Bone marrow (tissue), 2 donors: ENCODE measurements at regions not wholly inside any gene's neighbourhood (a gene's known extent, or its start where the extent isn't known, plus 50 kb on each side); places are given as distances from the start of the nearest gene placed in this dataset.

Experiments used
- DNase-seq, 2 donors: peaks; one replicate each; lab custom pipeline; 2025; lab: John Stamatoyannopoulos, UW

DNA sequence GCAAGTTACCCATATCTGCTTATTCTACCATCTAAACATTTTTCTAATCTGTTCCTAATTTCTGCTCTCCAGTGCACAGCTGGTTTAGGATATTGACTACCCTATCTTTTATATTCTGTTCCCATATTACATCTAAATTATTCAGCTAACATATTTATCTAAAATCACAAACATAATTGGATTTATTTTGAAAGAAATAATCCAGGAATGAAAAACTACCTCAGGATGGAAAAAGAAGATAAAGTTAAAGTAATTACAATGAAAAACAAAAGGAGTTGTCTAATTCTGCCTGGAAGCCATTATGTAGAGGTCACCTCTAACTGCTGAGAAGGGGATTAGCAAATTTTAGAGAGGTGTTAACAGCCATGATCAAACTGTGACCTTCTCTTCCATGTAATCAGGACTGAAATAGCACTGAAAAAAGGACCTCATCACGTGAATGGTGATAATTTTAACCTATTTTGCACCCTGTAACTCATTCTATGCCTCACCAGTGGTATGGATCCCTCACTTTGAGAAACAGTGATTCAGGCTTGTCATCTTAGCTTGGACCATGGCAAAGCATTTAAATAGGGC lies 653.3 kb downstream of the CDH11 start:
- no peak for DNase-seq

DNA sequence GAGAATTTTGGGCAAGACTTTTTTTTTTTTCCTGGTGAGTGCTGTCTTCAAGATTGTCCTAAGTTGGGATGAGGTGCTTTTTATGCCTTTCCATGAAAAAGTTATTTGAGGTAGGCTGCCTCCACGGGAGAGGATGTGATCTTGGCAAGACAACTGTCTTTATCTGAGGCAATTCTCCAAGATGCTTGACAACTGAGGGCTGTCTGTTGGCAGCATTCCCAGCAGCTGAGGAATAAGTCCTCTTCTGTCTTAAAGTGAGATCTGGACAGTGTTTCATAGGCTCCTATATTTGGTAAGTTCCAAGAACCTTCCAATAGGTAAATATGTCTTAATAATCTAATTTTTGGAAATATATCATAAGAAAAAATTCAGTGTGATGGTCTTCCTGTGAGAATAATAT lies 662.0 kb downstream of the CDH11 start:
- no peak for DNase-seq

DNA sequence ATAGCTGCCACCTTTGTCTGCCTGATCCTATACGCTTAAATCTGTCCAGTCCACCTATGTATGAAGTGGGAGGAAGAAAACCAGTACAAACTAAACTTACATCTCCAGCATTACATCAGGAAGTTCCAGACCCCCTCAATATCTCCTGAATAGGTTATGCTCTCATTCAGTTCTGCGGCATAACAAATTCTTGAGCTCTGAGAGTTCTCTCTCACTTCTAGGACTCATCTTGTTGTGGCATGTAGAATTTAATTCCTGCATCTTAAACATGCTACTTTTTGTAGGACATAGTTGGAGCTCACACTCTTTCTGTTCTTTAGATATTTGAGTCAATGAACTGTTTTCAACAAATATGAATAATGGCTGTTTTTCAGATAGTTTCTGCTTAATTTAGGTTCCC lies 662.5 kb downstream of the CDH11 start:
- DNase-seq: no peak

DNA sequence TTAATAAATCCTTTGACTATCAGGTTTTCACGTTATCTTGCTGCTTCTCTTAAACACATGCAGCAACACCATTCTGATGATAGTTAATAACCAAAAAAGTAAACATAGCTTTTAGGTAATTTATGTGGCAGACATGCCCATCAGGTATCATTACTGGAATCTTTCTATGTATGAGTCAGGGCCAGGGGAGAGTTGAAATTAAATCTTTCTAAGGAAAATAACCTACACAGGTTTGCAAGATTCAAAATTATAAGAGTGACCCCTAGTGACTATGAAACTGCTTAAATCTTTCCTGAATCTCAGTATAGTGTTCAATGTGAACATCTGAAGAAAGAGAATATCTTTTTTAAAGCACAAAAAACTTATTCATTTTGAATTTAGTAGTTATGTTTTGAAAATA lies 666.6 kb downstream of the CDH11 start:
- DNase-seq: no peak

DNA sequence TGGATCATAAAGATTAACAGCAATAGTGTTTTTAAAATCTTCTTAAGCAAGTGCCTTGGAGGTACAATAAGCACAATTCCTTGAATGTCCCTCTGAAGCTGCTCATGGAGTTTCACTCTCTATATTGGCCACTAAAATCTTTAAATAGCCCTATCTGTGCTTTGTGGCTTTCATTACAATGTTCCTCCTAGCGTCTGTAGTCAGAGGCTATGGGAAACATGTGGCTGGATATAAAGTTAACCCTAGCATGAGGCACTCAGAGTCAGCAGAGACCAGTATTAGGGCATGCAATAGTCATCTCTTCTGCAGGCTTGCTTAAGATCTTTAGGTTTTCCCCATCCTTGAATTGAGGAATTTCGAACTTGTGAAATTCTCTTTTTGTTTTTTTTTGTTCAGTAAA lies 668.2 kb downstream of the CDH11 start:
- no peak for DNase-seq

DNA sequence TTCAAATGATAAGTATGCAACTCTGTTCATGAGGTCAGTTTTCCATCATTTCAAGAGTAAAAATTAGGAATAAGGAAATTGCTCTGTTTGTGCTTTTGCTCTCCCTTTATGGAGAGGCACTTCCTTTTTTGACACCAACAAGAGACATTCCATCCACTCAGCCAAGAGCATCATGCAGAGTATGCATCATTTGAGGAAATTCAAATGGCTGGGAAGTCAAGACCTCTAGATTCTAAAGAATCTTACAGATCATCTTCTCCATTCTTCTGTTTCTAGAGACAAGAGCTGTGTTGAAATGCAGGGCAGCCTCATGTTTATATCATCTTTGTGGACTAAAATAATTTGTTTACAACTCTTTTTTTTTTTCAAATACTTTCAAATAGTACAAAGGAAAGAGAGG lies 669.4 kb downstream of the CDH11 start:
- DNase-seq: no peak

DNA sequence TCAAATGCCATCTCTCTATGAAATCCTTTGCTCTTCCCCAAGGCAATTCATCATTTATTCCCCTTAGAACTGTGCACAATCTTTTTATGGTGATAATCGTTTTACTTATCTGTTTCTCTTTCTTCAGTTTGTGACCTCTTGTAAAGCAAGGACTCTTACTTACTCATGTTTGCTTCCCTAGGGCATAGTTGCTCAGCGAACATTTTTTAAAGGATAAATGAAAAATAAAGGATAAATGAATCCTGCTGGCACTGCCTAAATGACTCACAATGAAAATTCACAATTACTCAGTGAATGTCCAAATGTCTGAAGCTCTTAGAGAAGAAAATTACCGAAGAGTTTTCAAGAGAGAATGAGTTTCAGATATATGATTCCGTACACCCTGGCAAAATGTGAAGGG lies 671.7 kb downstream of the CDH11 start:
- DNase-seq: no peak

DNA sequence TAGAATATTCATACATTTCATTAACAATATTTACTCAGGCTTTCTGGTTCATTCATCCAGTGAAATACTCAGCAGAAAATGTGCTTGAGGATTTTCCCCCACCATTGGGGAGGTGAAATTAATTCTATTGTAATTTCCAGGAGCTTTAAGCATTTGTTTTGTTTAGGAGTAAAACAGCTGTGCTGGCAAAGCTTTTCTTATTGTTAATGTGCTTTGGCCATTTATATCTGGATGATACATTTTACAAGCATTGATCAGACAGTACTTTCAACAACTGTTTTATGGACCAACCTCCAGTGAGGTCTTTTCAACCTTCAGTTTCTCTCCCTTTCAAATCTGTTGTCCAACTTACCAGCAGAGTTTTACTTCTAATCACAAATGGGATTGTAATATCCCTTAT lies 672.4 kb downstream of the CDH11 start:
- no peak for DNase-seq

DNA sequence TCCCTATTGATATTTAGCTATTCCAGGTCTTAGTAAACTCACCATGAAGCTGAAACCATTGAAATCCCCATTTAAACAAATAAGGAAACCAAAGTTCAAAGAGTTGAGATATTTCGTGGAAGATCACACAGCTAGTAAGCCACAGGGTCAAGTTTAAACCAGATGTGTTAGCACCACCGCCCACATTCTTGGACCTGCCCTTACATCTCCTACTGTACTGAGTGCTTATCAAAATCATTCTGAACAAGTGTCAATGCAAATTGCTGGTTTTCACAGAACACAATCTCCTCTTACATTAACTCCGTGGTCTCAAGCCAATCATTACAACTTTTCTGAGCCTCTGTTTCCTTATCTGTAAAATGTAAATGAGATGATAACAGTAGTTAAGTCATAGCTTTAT lies 676.2 kb downstream of the CDH11 start:
- no peak for DNase-seq

DNA sequence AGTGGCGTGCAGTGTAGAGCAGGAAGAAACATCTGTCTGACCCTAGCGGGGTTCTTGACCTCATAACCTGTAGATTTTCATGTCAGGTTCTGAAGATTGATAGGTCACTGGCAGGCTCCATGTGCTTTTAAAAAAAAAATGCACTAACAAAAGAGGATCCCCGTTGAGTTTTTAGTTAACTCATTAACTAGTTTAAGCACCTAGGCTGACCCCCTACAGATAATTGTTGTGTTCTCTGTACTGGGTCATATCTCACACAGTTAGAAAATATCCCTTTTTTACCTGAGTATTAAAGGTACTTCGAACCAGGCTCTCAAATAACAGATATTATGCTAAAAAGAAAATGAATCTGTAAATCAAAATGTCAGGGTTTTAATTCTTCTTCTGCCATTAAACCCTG lies 676.6 kb downstream of the CDH11 start:
- no peak for DNase-seq

DNA sequence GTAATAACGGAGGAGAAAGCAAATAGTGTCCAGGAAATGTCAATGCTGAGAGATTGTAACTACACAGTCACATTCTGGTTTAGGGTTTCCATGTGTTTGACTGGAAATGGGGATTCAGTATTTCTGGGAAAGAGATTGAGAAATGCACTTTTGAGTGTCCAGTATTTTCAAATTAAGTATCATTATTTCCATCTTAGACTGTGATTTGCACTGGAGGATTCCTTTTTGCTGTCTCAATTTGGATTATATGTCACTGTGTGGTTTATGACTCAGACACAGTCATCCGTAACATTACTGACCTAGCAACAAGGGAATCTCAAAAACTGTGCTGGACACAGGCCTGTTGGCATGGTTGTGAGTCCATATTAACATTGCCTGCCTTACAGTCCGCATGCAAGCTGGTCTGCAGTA lies 681.4 kb downstream of the CDH11 start:
- DNase-seq: no peak

DNA sequence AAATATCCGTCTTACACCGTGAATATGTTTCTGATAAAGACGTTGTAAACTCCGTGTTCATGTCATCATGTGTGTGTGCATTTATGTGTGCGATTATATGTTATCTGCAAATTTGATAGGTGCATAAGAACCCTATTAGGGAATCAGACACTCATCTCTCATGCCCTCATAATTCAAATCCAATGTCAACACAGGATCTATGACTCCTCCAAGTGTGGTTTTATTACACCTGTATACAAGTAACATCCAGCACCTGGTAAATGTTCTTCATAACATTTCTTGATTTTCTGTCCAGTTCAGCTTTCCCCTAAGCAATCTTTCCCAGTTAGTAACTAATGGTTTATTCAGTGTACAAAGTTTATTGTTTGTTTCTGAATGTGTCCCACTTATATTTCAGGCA lies 681.9 kb downstream of the CDH11 start:
- no peak for DNase-seq

DNA sequence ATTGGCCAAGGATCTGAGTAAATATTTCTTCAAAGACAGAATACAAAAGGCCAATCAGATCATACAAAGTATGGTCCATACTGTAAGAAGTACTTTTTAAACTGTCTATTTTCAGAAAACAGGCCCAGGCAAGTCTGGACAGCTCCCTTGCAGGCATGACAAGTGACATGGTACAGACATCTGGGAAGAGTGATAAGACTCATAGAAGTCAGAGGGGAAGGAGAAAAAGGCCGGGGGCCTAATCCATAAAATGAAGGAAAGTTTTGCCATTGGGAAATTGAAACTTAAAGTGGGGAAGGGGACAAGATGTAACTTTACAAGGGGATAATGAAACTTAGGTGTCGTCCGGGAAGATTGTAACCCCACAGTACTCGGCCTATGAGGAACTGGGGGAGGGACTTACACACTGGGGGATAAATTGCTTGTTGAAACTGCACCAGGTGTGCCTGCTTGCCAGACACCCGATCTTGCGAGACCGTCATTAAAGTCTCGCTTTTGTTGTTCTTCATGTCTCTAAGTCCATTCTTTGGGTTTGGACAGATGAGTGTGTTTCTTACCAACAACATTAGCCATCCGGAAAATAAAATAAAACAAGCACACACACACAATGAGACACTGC lies 684.0 kb downstream of the CDH11 start:
- DNase-seq: no peak

DNA sequence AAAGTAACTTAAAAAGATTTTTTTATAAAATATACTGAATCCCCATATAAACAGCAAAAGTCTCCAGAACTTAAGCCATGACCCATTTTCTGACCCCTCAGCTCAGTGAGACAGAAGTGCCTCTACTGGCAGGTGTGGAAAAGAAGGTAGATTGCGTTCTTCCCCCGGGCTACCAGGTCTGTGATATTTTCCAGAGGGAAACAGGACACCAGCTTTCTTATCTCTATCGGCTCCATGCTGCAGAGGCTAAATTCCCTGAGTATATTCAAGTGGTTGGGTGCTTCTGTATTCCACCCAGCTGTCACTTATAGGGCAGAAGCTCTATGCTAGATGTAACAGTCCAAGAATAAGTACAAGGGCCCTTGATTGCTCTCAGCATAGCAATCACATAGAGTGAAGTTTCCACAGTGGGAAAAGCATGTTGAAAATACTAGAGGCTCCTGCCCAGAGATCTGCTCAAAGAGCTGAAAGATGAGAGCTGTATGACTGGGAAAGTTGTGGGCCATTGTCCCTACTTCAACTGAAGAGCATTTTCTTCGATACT lies 687.3 kb downstream of the CDH11 start:
- no peak for DNase-seq

DNA sequence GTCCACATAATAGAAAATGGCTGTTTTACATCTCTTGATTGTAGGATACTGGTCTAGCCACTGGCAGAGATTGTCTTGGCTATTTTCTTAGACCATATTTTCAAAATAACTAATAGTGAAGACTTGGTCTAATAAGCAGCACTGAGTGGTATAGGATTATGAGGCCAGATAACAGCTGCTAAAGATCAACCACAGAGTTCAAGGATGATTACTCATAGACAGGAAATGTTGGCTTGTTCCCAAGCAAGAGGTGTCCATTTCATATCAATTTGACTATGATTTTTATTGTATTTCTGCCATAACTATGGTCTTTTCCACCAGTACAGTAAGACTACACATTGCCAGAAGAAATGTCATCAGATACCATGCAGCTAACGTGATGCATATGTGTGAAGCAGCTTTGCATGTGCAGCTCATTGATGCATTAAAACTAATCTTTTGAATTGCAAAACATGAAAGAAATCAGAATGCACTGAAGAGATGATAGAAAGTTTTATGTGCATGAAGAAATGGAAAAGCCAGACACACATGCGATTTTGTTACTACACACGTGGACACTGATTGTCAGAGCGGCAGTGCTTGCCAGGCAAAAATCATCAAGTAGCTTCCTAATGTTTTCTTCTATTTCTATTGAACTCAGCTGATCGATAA lies 693.3 kb downstream of the CDH11 start:
- DNase-seq: no peak

DNA sequence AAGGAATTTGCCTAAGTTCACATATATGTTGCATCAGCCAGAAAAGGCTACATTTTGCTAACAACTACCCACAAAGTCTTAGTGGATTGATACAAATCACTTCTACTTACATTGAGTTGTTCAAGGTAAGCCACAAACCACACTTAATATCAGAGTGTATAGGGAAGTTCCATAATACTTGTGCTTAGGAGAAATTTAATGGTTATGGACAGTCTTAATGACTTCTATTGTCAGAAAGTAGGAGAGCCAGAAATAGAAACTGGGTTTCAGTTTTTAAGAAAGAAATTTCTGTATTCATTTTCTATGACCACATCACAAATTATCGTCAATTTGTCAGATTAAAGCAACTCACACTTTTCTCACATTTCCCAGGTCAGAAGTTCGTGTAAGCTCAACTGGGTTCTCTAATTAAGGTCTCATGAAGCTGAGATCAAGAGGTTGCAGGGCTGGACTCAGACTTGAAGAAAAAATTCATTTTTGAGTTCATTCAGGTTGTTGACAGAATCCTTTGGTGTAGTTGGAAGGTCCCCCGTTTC lies 695.7 kb downstream of the CDH11 start:
- no peak for DNase-seq

DNA sequence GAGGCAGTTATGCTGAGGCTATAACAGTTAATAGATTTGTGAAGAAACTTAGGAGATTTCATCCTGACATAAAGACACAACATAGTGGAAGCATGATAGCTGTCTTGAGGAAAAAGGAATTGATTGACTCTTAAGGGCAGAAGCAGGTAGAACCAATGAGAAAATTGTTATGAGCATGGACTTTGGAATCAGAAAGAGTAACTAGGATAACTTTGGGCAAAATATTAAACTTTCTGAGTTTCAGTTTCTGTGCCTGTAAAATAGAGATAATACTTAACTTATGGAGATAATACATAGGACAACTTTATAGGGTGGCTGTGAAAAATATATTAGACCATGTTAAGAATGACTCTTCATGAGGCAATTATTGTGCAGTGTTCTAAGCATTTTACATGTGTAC lies 696.5 kb downstream of the CDH11 start:
- DNase-seq: no peak

DNA sequence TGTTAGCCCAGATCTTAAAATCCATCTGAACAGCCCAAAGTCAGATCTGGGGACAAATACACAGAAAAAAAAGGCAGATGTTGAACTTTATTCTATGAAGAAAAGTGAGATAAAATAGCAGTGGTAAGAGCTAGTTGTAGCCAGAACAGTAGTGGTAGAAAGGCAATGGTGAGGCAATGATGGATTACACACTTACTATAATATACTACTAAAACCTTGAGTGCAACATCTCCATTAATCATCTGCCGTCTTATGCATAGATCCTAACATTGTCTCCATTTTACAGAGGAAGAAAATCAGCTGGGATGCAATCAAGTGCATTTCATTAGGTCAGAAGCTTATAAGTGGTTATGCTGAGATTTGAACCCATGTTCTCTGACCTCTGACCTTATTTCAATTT lies 699.6 kb downstream of the CDH11 start:
- DNase-seq: no peak

DNA sequence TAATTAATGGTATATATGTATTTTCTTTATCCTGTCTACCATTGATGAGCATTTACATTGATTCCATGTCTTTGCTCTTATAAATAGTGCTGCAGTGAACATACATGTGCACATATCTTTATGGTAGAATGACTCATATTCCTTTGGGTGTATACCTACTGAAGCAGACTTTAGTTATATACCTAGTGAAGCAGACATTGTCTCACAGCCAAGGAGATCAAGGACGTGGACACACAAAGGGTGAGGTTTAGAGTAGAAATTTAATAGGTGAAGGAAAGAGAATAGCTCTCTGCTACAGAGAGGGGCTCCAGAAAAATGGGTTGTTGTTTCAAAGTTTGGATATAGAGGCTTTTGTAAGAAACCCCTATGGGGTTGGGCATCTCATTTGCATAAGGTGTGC lies 700.3 kb downstream of the CDH11 start:
- DNase-seq: no peak

DNA sequence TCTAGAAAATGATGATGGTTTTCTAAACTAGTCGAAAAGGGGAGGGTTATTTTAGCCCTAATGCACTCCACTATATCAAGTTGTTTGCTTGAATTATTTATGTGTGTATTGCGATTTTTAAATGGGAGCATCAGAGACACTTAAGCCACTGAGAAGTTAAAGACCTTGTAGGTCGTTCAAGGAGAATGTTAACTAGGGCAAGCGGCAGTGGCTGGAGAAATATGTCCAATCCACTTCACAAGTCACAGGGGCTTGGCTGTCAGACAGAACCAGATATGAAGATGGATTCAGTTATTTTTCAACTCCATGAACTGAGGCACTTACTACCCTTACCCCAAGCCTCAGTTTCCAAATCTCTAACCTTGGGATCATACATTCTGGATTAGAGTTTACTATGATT lies 702.0 kb downstream of the CDH11 start:
- DNase-seq: no peak

DNA sequence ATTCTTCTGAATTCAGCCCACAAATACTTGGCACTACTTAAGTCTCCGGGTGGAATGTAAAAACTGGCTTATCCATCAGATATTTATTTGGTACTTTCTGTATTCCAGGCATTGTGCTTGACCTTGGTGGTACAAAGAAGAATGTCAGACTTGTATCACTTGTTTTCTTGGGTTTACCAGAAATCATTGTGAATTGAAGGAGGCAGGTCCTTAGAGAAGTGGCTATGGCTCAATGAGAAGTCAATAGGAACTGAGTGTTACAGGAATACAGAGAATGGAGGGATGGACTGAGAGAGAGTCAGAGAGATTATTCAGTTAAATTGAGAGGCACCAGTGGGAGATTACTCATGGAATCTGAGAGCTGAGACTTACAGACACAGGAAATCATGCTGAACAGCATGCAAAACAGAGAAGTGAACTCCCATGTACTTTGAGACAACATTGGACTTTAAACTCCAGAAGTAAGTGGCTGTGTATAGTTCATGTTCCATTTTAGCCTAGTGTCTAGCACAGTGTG lies 704.1 kb downstream of the CDH11 start:
- DNase-seq: no peak

DNA sequence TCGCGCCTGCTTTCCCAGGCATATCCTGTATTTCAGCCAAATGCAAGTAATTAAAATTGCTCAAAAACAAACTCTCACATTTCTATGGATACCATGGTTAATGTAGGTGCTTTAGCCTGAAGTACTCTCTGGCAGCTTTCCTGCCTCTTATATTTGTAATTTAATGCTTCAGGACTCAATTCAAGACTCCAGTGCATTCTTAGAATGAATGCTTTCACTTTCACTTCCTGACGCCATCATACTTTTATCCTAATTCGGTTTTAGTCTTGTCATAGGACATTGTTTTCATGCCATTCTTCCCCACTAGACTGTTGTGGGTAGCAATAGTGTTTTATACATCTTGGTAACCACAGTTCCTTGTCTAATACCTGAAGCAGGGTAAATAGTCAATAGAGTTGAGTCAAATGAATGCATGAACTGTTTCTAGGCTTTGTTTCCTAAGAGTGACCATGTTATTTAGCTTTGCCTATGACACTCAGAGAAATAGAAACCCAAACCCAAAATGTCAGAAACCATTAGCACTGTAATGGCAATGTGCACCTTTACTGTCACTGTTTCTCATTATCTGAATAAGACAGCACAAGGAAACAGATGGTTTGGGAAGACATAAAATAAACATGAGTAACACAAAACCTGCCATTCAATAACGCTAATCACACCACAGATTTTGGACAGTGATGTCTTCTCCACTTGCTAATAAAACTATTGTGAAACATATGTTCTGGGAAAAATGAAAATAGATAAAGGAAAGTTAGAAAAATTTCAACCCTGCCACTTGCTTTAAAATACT lies 705.5 kb downstream of the CDH11 start:
- DNase-seq: no peak
